ENCODE measurements at regions not wholly inside any gene's neighbourhood (a gene's known extent, or its start where the extent isn't known, plus 50 kb on each side); places are given as distances from the start of the nearest gene placed in this dataset.
"Not testable (repeated sequence)": the region's sequence is repeated elsewhere in the genome, so short reads cannot be mapped to it uniquely, and the experiment has no call there.

- CTCF ChIA-PET = no interaction called here
- no peak for DNase-seq (ENCODE audit: low read depth, low spot score)
- TF ChIP-seq CTCF (IDR thresholded peaks at IDR 0.05; ENCODE audit: insufficient read depth, low read length, missing control alignments) = no peak
- POLR2A ChIA-PET = no interaction called here
- no peak overlapping the region for H3K4me3 ChIP-seq (ENCODE audit: low read depth, low read length)
These were observed 108.7 kb downstream of the SUCLA2 start for GRCh38 chr13:47892374-47892773.

- CTCF ChIA-PET = interaction anchor here (1.2 kb wide), 1 partner anchor 95 kb away, joined by 3 read pairs; no protein-coding TSS in a partner anchor
- no peak for TF ChIP-seq CTCF (IDR thresholded peaks at IDR 0.05; ENCODE audit: insufficient read depth, low read length, missing control alignments)
- DNase-seq (ENCODE audit: low read depth, low spot score) = no peak
- POLR2A ChIA-PET = no interaction called here
- H3K4me3 ChIP-seq (ENCODE audit: low read depth, low read length) = no peak overlapping the region
These were observed 110.8 kb downstream of the SUCLA2 start for GRCh38 chr13:47890146-47890814.

GRCh38 chr13:47886314-47886713, 114.8 kb downstream of the SUCLA2 start:
- POLR2A ChIA-PET = no interaction called here
- no peak overlapping the region for H3K4me3 ChIP-seq (ENCODE audit: low read depth, low read length)
- DNase-seq (ENCODE audit: low read depth, low spot score) = no peak
- CTCF ChIA-PET = no interaction called here
- no peak for TF ChIP-seq CTCF (IDR thresholded peaks at IDR 0.05; ENCODE audit: insufficient read depth, low read length, missing control alignments)

- ChIA-PET CTCF (no interaction called here), POLR2A (no interaction called here)
- DNase-seq (ENCODE audit: low read depth, low spot score) = no peak
- H3K4me3 ChIP-seq (ENCODE audit: low read depth, low read length) = no peak overlapping the region
- no peak for TF ChIP-seq CTCF (IDR thresholded peaks at IDR 0.05; ENCODE audit: insufficient read depth, low read length, missing control alignments)
These were observed 125.9 kb downstream of the SUCLA2 start for GRCh38 chr13:47875201-47875600.

- CTCF ChIA-PET; POLR2A ChIA-PET; H3K4me3 ChIP-seq (ENCODE audit: low read depth, low read length); DNase-seq (ENCODE audit: low read depth, low spot score): not testable (repeated sequence)
These were observed 127.1 kb downstream of the SUCLA2 start for GRCh38 chr13:47873987-47874386.

GRCh38 chr13:47873319-47873718, 127.8 kb downstream of the SUCLA2 start:
- POLR2A ChIA-PET; H3K4me3 ChIP-seq (ENCODE audit: low read depth, low read length); CTCF ChIA-PET; DNase-seq (ENCODE audit: low read depth, low spot score): not testable (repeated sequence)

- CTCF ChIA-PET = interaction anchor here (1.3 kb wide), 1 partner anchor 11 kb away, joined by 3 read pairs; no protein-coding TSS in a partner anchor
- DNase-seq (ENCODE audit: low read depth, low spot score) = no peak
- POLR2A ChIA-PET = no interaction called here
- TF ChIP-seq CTCF (IDR thresholded peaks at IDR 0.05; ENCODE audit: insufficient read depth, low read length, missing control alignments) = no peak
- no peak overlapping the region for H3K4me3 ChIP-seq (ENCODE audit: low read depth, low read length)
These were observed 131.3 kb downstream of the SUCLA2 start for GRCh38 chr13:47869776-47870175.

Data from AG04449 (cell line).